ENCODE measurements at regions not wholly inside any gene's neighbourhood (a gene's known extent, or its start where the extent isn't known, plus 50 kb on each side); places are given as distances from the start of the nearest gene placed in this dataset.

DNA sequence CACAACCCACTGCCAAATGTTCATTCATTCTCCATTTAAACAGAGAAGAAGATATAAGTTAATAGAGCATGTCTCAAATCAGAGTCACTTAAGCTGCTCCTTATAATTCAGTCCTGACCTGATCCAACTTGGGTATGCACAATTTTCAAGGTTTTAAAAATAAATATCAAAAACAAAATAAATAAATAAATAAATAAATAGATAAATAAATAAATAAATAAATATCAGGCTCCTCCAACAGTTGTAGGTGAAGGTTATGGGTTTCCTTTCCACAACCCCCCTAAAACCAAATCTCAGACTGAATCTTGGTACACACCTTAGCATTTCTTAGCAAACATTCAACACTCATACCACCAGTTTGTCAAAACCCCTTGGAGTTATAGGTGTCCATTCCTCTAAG is 204.4 kb downstream of the PARM1 start:
- TF ChIP-seq TAF1 (IDR thresholded peaks at IDR 0.05; ENCODE audit: borderline replicate concordance, insufficient read depth, low read length): no peak
- no peak for TF ChIP-seq REST (IDR thresholded peaks at IDR 0.05; ENCODE audit: insufficient read depth in 1 of 2, low read depth in 2 of 2, low read length in 2 of 2)
- no peak for TF ChIP-seq FOXP2 (optimal IDR thresholded peaks at IDR 0.05; ENCODE audit: borderline replicate concordance, extremely low read depth, extremely low read length, insufficient read depth)
- no peak for TF ChIP-seq SIN3A (IDR thresholded peaks at IDR 0.05; ENCODE audit: borderline replicate concordance, insufficient read depth, low read length)
- no peak for TF ChIP-seq POLR2AphosphoS5 (IDR thresholded peaks at IDR 0.05; ENCODE audit: low read depth, low read length)

DNA sequence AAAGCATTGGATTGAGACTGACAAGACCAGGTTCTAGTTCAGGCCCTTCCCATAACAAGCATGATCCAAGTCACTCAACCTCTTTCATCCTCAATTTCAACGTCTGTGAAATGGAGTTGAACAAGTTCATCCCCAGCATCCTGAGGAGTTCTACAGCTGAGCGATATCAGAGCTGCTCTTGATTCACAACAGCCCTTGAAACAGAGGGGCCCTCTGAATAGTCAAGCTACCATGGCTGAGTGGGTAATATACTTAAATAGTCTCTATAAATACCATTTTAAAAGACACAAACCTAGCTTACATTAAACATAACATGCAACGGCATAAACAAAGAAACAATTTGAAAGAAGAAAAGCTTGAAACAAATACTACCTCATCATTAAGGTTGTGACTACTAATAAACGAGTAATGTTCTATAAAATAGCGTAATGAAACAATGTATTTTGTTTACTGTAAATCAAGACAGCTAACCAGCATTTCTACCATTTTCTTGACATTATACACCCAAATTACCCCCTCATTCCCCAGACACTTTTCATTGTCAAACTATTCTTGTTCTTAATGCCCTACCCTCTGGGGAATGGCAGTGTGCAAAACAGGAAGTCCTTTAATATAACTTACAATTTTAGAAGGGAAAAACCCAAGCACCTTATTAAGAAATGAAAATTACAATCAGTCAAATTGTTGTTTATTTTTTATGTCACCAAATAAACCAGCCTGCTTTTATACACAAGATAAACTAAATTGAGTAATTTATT is 202.3 kb downstream of the PARM1 start:
- no peak for TF ChIP-seq FOXP2 (optimal IDR thresholded peaks at IDR 0.05; ENCODE audit: borderline replicate concordance, extremely low read depth, extremely low read length, insufficient read depth)
- no peak for TF ChIP-seq TAF1 (IDR thresholded peaks at IDR 0.05; ENCODE audit: borderline replicate concordance, insufficient read depth, low read length)
- TF ChIP-seq SIN3A (IDR thresholded peaks at IDR 0.05; ENCODE audit: borderline replicate concordance, insufficient read depth, low read length): no peak
- TF ChIP-seq REST (IDR thresholded peaks at IDR 0.05; ENCODE audit: insufficient read depth in 1 of 2, low read depth in 2 of 2, low read length in 2 of 2): no peak
- no peak for TF ChIP-seq POLR2AphosphoS5 (IDR thresholded peaks at IDR 0.05; ENCODE audit: low read depth, low read length)

- TF ChIP-seq FOXP2 (optimal IDR thresholded peaks at IDR 0.05; ENCODE audit: borderline replicate concordance, extremely low read depth, extremely low read length, insufficient read depth) (no peak), SIN3A (IDR thresholded peaks at IDR 0.05; ENCODE audit: borderline replicate concordance, insufficient read depth, low read length) (no peak), REST (IDR thresholded peaks at IDR 0.05; ENCODE audit: insufficient read depth in 1 of 2, low read depth in 2 of 2, low read length in 2 of 2) (no peak), TAF1 (IDR thresholded peaks at IDR 0.05; ENCODE audit: borderline replicate concordance, insufficient read depth, low read length) (no peak), POLR2AphosphoS5 (IDR thresholded peaks at IDR 0.05; ENCODE audit: low read depth, low read length) (no peak)
Measured at GRCh38 chr4:75126058-75126457, 193.1 kb downstream of the PARM1 start.

GRCh38 chr4:75122424-75123014 is 189.6 kb downstream of the PARM1 start:
- TF ChIP-seq SIN3A (IDR thresholded peaks at IDR 0.05; ENCODE audit: borderline replicate concordance, insufficient read depth, low read length): no peak
- TF ChIP-seq POLR2AphosphoS5 (IDR thresholded peaks at IDR 0.05; ENCODE audit: low read depth, low read length): no peak
- no peak for TF ChIP-seq TAF1 (IDR thresholded peaks at IDR 0.05; ENCODE audit: borderline replicate concordance, insufficient read depth, low read length)
- no peak for TF ChIP-seq FOXP2 (optimal IDR thresholded peaks at IDR 0.05; ENCODE audit: borderline replicate concordance, extremely low read depth, extremely low read length, insufficient read depth)
- no peak for TF ChIP-seq REST (IDR thresholded peaks at IDR 0.05; ENCODE audit: insufficient read depth in 1 of 2, low read depth in 2 of 2, low read length in 2 of 2)

Data from PFSK-1 (cell line).